Stimulated activated CD8-positive, alpha-beta memory T cell treated with anti-CD3 and anti-CD28 coated beads, Interleukin-15, amount 100 ng/mL, for 1 hour (primary cell): ENCODE measurements at regions not wholly inside any gene's neighbourhood (a gene's known extent, or its start where the extent isn't known, plus 50 kb on each side); places are given as distances from the start of the nearest gene placed in this dataset.
"Not testable (repeated sequence)": the region's sequence is repeated elsewhere in the genome, so short reads cannot be mapped to it uniquely, and the experiment has no call there.

ENCODE experiments used
- DNase-seq: peaks from one replicate; pipeline ENCODE4 v3.0.0-alpha.2; 2020; ENCODE audit warnings: low read depth

GRCh38 chr13:103638706-103639105 is 572.5 kb upstream of the SLC10A2 start:
- DNase-seq: no peak

DNA sequence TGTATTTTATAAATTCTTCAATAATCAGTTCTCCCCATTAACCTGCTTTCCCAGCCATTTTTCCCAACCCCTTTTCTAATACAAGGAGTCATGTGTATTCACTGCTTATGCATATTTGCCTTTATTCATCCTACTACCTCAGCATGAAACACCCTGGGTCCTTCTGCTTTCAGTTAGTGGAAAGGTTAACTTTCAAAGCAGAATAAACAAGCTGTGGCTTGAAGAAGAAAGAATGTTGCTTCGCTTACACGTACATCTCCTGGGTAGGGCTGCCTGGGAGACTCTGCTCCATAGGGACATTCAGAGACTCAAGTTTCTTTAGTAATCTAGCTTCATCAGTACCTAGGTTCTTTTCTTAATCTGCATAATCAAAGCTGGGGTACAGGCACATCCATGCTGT is 567.8 kb upstream of the SLC10A2 start:
- no peak for DNase-seq

- no peak for DNase-seq
These were observed 559.0 kb upstream of the SLC10A2 start for GRCh38 chr13:103625194-103625593.

DNA sequence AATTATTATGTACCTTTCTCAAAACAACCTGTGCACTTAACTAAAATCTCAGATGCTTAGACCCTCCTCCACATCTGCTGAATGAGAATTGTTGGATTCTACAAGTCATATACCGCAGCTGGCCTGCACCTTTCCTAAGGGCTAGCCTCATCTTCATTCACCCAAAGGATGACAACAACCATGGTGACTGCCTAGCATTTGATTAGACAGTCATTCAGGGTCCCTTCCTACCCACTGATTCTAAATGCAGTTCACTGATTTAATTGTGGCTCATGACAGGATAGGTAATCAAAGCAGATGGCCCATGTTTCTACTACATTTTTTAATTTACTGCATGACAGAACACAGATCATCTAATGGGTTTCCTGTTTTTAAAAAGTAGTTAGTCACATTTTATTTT is 551.9 kb upstream of the SLC10A2 start:
- DNase-seq: no peak

GRCh38 chr13:103615771-103616170 is 549.6 kb upstream of the SLC10A2 start:
- DNase-seq: no peak

DNA sequence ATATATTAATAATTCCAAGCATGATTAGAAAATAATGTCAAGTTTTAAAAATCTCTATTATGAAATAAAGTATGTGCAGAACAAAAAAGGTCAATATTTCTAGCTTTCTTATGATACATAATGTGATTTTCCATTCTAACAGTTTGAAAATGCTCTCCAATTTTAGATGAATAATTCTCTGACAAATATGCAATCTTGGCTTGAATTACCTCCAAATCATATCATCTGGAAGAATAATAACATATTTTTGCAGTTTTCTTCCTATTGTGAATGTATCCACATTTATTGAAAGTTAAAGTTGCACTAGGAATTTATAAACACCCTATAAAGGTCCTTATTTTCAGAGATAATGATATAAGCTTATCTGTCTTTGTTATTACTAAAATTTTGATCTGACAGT is 548.5 kb upstream of the SLC10A2 start:
- no peak for DNase-seq

DNA sequence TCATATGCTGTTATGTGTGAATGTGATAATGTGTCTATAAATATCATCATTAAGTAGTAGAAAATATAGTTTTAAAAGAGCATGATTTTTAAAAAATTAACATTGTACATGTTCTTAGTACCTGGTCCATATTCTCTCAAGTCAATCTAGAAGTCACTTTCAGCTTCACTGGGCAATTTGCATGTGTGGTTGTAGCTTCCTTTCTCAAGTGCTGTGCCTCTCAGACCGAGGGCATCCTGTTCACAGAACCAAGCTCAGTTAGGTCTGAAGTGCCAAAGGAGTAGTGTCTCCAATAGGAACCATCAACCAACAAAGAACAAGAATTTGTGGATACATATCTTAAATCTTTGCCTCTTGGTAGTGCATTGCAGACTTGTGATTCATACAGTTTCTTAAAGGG is 541.8 kb upstream of the SLC10A2 start:
- no peak for DNase-seq

DNA sequence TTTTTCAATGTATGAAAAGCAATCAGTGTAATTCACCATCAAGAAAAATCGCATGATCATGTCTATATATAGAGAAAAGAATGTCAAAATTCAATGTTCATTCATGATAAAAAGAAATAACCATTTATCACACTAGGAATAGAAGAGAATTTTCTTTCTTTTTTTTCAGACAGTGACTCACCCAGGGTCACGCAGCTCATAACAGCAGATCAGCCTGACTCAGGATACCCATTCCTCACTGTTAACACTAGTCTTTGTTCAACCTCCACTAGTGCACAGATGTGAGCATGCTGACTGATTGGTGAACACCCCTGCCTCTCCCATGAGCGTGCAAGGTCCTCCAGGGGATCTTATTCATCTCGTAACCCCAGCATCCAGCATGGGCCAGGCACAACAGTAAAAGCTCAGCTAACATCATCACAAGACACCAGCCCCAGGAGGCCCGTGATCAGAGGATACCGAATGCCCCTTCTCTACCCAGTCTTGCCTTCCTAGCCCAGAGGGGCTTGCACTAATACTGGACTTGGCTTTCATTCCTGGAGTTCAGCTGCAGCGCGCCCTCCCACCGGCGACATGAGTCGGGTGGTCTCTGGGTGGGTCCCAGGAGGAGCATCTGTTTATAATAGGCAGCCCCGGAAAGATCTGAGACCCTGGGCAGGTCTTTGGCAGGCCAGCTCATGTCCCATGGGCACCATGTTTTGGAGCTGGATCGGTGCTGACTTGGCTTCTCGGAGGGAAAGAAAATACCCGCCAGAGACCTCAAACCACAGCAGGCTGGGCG is 539.5 kb upstream of the SLC10A2 start:
- DNase-seq: no peak

DNA sequence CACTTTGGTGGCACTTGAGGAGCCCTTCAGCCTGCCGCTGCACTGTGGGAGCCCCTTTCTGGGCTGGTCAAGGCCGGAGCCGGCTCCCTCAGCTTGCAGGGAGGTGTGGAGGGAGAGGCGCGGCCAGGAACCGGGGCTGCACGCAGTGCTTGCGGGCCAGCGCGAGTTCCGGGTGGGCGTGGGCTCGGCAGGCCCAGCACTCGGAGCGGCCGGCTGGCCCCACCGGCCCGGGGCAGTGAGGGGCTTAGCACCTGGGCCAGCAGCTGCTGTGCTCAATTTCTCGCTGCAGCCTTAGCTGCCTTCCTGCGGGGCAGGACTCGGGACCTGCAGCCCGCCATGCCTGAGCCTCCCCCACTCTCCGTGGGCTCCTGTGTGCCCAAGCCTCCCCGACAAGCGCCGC is 533.7 kb upstream of the SLC10A2 start:
- DNase-seq: not testable (repeated sequence)

DNA sequence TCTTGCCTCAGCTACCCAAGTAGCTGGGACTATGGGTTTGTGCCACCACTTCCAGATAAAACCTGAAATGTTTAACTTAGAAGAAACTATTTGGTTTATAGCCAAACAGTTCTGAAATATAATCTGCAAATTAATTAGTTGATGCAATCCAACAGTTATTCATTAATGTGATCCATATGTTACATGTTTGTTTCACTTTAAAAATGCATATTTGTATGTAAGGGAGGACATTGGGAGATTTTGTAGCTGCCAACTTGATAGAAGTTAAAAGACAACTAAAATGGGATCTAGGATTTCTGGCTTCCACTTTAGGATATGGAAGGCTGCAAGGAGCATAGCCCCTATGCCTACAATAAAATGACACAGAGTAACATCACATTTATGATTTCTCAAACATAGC is 532.5 kb upstream of the SLC10A2 start:
- no peak for DNase-seq

GRCh38 chr13:103573446-103573845 is 507.2 kb upstream of the SLC10A2 start:
- DNase-seq: no peak

DNA sequence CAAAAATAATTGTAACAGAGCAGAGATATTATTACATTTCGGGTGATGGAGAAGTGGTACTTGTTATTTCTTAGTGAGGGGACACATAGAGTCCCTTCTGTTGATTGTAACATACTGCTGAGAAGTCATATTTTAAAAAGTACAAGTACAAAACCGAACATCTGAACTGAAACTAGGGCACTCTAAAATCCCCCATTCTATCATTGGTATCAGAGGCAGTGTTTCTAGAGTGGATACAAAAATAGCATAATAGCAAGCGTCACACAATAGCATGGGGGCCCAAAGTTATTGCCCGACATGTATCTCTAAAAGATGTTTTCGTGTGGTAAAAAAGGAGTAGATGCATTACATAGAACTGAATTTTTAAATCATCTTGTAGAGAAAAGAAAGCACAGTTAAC is 502.1 kb upstream of the SLC10A2 start:
- DNase-seq: no peak

DNA sequence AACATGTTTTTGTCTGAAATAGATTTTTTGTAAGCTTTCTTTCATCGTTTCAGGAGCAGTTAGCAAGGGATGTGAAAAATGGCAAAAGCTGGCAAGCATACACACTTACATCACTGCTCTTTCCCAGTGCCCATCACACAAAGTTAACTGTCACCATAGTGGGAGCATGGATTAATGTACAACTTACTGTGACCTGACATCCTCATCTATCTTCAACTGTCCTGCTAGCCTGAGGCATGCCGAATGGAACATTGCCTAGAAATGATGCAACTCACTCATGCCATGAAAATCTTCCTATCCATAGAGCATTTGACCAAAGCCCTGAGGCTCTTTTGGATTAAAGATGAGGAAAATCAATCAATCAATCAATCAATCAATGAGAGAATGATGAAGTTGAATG is 491.7 kb upstream of the SLC10A2 start:
- DNase-seq: no peak

DNA sequence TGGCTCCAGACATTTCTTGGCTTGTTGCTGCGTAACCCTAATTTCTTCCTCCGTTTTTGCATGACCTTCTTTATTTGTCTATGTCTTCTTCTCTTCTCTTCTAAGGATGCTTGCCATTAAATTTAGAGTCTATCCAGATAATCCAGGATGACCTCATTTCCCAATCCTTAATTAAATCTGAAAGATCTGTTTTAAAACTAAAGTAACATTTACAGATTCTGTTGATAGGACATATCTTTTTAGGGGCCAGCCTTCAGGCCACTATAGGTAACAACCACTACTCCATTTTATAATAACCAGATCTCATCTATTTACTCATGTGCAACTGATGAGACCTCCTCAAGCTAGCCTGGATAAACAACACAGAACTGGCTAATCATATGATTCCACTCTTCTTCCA is 490.5 kb upstream of the SLC10A2 start:
- DNase-seq: no peak

DNA sequence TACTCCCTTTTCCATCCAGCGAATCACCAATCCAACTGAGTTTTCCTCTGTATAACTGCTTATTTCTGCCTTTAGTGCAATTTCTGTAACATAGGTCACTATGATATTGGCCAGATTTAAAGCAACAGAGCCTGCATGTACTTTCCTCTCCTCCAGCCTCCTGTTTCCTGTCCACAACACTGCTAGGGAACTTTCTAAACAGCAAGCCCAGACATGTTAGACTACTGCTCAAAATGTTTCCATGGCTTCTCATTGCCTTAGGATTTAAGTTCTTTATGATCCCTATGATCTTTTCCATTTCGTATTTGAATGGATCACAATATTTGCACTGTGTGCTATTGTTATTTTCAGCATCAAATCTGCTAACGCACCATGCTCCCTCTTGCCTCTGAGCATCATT is 481.7 kb upstream of the SLC10A2 start:
- no peak for DNase-seq

GRCh38 chr13:103546271-103546670 is 480.1 kb upstream of the SLC10A2 start:
- DNase-seq: no peak

DNA sequence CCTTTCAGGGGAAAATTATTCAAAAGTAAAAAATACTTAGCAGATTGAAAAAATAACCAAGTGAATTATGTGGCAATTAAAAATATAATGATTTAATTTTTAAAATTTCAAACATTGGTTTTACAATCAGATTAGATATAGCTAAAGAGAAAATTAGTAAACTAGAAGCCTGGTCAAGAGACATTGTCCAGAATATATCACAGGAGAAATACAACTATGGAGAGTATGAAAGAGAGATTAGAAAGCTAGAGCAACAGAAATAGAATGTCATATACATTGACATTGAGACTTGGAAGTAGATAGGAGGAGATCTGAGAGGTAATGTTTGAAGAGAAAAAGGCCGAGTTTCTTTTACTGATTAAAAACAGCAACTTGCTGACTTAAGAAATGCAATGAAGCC is 476.4 kb upstream of the SLC10A2 start:
- DNase-seq: no peak

DNA sequence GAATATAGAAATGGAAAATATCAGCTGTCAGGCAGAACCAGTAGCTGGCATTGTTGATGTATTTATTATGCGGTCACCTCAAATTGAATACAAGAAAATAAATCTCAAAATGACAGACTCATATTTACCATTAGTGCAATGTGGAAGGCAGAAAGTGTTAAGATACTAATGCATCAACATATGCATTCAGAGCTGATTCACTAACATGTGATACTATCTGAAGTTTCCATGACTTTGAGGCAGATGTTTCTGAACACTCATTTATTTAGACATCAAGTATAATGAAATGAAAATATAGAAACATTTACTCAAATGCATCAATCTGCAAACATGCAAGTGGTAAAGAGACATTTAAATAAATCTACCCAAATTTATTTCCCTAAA is 474.2 kb upstream of the SLC10A2 start:
- DNase-seq: no peak

DNA sequence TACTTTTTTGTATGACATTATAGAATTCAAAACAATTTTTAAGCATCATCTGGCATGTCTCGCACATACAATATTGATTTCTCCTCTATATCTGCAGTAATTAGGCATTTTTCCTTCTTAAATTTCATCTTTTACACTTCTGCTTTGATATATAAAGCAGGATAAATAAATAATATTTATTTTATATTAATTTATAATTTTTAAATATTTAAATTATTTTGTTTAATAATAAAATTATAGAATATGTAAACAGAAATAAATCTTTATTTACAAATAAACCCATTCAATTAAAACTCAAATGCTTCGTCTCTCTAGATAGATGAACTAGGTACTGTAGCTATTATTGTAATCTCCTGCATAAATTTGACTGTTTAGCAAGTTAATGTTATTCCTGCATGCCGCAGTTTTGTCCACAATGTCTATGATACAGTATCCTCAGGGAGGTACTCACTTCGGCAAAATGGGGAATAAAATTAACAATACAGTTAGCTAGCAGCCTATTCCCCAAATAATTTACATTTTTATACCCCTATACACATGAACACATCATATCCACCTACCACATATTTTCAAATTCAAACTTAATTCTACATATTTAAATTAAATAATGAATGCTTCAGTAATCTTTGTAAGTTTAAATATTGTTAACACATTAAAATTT is 473.6 kb upstream of the SLC10A2 start:
- no peak for DNase-seq

GRCh38 chr13:103539265-103539664 is 473.0 kb upstream of the SLC10A2 start:
- DNase-seq: no peak

- DNase-seq: no peak
These were observed 471.4 kb upstream of the SLC10A2 start for GRCh38 chr13:103537616-103538015.

DNA sequence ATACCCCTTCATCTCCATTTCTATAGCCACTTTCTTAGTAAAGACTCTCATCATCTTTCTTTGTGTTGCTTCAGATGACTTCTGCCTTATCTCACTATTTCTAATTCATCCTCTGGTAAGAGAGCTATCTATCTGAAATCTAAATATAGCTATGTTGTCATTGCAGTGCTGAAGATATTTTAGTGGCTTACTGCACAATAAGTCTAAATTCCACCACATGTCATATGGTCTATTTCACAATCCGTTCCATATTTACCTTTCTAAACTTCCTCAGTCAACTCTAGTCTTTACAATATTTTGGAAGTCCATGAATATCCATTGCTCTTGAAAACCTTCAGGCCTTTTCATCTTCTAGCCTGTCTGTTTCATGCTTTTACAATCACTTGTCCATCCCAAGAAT is 465.1 kb upstream of the SLC10A2 start:
- no peak for DNase-seq

- DNase-seq: no peak
These were observed 462.2 kb upstream of the SLC10A2 start for GRCh38 chr13:103528437-103528836.

DNA sequence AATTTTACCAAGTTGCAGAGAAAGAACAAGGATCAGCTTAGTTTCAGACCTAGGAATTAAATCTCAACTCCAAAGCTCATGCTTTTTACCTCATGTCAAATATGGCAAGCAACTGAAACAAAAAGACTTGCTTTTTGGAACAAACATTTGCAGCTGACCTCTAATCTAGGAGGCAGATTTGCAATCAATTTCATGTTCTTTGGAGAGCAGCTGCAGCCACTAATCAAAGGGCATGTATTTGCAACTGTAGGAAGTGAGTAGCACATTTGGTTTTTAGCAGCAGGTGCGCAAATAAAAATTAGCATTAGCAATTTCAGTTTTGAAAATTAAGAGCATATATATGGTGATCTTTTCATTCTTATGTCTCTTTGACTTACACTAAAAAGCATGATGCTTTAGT is 459.3 kb upstream of the SLC10A2 start:
- DNase-seq: no peak
